GM18873 (cell line): ENCODE measurements at regions not wholly inside any gene's neighbourhood (a gene's known extent, or its start where the extent isn't known, plus 50 kb on each side); places are given as distances from the start of the nearest gene placed in this dataset.
"Not testable (repeated sequence)": the region's sequence is repeated elsewhere in the genome, so short reads cannot be mapped to it uniquely, and the experiment has no call there.

Experiments used
- ATAC-seq: cut with Tn5 transposase; IDR thresholded peaks from one replicate; pipeline ENCODE4 v1.9.1; 2021; ENCODE audit warnings: mild to moderate bottlenecking, moderate library complexity, moderate number of reproducible peaks; ENCODE audit not compliant: unreplicated experiment, low FRiP score

GRCh38 chr2:181787310-181788048, 104.1 kb upstream of the ITPRID2 start:
- ATAC-seq = no peak

GRCh38 chr2:181788897-181789555, 102.5 kb upstream of the ITPRID2 start:
- ATAC-seq = no peak

- no peak for ATAC-seq
Observed at GRCh38 chr2:181789827-181790448, 101.6 kb upstream of the ITPRID2 start.

GRCh38 chr2:181790716-181791649, 100.5 kb upstream of the ITPRID2 start:
- peak; percentile 99 for ATAC-seq

- no peak for ATAC-seq
Observed at GRCh38 chr2:181792906-181793305, 98.6 kb upstream of the ITPRID2 start.

- ATAC-seq = no peak
Observed at GRCh38 chr2:181798022-181798421, 93.5 kb upstream of the ITPRID2 start.

- not testable (repeated sequence) for ATAC-seq
Observed at GRCh38 chr2:181802300-181802699, 89.2 kb upstream of the ITPRID2 start.

- ATAC-seq = not testable (repeated sequence)
Observed at GRCh38 chr2:181803903-181804799, 87.4 kb upstream of the ITPRID2 start.

GRCh38 chr2:181805228-181806038, 86.1 kb upstream of the ITPRID2 start:
- ATAC-seq = no peak

GRCh38 chr2:181806039-181806392, 85.5 kb upstream of the ITPRID2 start:
- ATAC-seq = no peak

GRCh38 chr2:181807526-181807925, 84.0 kb upstream of the ITPRID2 start:
- ATAC-seq = no peak

GRCh38 chr2:181810823-181811695, 80.5 kb upstream of the ITPRID2 start:
- ATAC-seq = no peak

- ATAC-seq = no peak
Observed at GRCh38 chr2:181812106-181812743, 79.3 kb upstream of the ITPRID2 start.

- ATAC-seq = no peak
Observed at GRCh38 chr2:181814057-181814491, 77.5 kb upstream of the ITPRID2 start.

GRCh38 chr2:181817509-181817908, 74.0 kb upstream of the ITPRID2 start:
- no peak for ATAC-seq

GRCh38 chr2:181818058-181818680, 73.4 kb upstream of the ITPRID2 start:
- no peak for ATAC-seq

- no peak for ATAC-seq
Observed at GRCh38 chr2:181818840-181819239, 72.7 kb upstream of the ITPRID2 start.
